ENCODE measurements at regions not wholly inside any gene's neighbourhood (a gene's known extent, or its start where the extent isn't known, plus 50 kb on each side); places are given as distances from the start of the nearest gene placed in this dataset.
"Not testable (repeated sequence)": the region's sequence is repeated elsewhere in the genome, so short reads cannot be mapped to it uniquely, and the experiment has no call there.

- DNase-seq, result no peak
Measured at GRCh38 chr1:219345953-219346352, 172.3 kb downstream of the LYPLAL1 start.

DNA sequence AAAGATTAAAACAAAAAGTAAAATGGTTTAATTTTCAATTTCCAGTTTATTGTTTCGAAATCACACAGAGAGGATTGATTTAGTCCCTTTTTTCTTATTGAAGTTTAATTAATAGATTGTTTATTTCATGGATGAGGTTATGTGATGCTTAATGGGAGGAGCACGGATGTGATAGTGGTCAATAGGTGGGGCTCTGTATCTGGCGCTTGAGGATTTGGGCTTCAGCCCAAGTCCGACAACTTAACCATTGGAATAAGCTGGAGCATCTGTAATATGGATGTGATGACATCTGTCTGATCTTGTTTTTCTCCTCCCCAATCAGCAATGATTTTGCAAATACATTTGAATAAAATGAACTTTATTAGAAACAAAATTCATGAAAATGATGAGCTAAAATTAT, 169.2 kb downstream of the LYPLAL1 start:
- DNase-seq, result no peak

- DNase-seq, result no peak
Measured at GRCh38 chr1:219340796-219341195, 167.1 kb downstream of the LYPLAL1 start.

- DNase-seq, result no peak
Measured at GRCh38 chr1:219339466-219339865, 165.8 kb downstream of the LYPLAL1 start.

- DNase-seq, result no peak
Measured at GRCh38 chr1:219337588-219337987, 163.9 kb downstream of the LYPLAL1 start.

DNA sequence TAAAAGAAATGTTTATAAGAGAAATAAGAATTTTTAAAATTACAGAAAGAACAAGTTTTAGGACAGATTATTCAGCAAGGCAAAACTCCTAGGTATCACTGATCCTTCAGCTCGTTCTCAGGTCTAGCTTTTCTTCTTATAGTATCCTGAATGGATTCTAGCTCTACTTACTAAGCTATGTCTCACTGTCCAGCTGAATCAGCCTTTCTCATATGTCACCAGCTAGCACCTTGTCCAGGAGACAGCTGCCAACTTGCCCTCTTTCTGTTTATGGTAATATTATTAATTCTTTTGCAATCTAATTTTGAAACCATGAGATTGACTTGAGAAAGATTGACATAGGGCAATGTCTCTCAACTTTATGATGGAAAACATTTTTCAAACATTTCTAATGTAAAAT, 159.9 kb downstream of the LYPLAL1 start:
- DNase-seq, result no peak

DNA sequence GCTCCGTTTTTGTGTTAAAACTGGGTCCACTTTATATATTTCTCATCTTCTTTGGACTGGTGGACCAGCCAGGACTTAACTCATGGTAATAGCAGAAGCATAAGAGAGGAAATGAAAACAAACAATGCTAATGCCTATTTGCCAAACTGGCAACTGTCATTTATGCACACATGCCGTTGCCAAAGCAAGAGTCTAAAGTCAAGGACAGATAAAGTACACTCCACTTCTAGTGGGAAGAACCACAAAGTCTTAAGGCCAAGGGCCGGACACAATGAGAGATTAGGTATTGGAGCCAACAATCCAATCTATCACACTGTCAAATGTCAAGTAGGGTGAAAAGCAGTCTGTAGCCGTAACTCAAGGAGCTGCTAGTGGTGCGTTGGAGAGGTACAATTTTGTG, 157.7 kb downstream of the LYPLAL1 start:
- no peak for DNase-seq

DNA sequence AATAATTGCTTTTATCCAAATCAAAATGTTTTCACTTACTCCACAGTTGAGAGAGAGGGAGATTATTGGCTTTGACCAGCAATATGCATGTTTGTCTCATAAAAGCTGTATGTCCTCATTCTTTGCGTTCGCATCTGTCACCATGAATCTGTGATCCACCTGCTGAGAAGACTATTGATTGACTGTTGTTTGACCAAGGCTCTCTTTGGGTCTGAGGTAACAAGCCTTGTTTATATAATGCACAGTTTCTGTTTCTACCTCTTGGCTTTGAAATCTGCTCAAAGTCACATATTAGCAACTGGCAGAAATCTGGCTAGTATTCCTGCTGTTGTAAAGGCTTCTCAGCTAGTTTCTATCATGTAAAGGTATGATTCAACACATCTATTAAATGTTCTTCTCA, 157.0 kb downstream of the LYPLAL1 start:
- no peak for DNase-seq

GRCh38 chr1:219330001-219330400, 156.3 kb downstream of the LYPLAL1 start:
- no peak for DNase-seq

DNA sequence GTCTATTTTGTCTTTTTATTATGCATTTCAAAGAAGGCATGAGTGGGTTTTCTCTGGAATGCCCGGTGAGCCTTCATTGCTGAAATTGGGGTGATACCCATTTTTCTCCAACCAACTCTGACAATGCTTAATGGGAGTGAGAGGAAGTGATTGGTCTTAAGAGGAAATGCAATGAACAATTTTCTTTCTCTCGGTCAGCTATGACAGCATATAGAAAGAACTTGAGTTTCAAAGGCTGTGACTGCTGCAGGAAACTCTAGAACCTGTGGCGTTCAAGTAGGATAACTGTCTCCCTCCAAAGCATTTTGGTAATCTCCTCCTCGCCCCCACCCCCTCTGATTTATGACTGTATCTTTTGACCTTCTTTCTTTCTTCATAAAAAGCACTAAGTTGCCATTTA, 155.9 kb downstream of the LYPLAL1 start:
- DNase-seq, result no peak

GRCh38 chr1:219326843-219327242, 153.2 kb downstream of the LYPLAL1 start:
- no peak for DNase-seq

DNA sequence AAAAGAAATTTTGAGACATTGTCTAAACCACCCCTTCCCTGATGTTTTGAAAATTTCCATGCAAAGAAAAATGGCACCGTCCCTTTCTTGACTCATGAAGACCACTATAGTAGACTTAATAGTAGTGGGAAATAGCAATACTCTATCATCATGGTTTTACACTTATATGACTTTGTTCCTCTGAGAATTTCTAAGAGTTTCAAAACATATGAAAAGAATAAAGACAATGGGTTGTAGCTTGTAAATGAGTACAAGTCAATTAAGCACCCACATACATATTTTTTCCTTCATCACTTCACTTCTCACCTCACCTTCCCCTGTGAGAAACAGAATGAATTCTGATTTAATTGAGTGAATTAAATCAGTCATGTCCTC, 151.7 kb downstream of the LYPLAL1 start:
- DNase-seq, result peak; percentile 5

GRCh38 chr1:219324629-219325367, 151.1 kb downstream of the LYPLAL1 start:
- peak; percentile 86 for DNase-seq

- no peak for DNase-seq
Measured at GRCh38 chr1:219324171-219324570, 150.5 kb downstream of the LYPLAL1 start.

DNA sequence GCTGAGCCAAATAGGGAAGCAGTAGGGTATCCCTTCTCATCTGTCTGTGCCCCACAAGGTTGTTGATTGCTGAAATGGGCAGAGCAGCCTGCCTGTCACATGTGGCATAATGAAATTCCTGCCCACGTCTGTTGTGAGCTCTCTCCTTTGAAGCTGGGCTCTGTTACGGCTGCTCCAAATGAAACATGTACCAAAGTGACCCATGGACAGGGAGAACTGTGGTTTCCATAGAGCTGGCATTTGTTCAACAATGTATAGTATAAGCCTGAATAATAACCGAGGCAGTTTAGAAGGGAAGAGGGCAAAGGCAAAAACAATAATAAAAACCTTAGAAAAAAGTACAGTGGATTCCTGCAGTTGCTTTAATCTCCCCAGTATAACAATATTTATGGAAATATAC, 149.7 kb downstream of the LYPLAL1 start:
- no peak for DNase-seq

DNA sequence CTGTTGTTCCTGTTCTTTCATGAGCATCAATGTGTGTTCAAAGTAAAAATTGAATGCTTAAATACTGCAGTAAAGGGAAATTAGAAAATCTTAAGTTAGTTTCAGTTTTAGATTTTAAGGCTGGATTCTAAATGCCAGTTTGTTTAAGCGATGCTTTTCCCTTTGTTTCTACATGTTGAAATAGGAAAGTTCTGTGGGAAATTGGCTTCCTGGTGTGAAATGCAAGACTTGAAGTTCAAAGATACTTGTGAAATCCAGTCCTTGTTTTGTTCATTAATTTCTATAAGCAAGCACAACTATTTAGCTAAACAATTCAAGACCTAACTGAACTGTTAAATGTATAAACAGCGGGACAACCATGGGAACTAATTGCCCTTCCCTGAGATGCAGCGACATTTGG, 149.1 kb downstream of the LYPLAL1 start:
- DNase-seq, result no peak

GRCh38 chr1:219320563-219320962, 146.9 kb downstream of the LYPLAL1 start:
- DNase-seq, result not testable (repeated sequence)

GRCh38 chr1:219318826-219319225, 145.1 kb downstream of the LYPLAL1 start:
- DNase-seq, result no peak

- no peak for DNase-seq
Measured at GRCh38 chr1:219317762-219318353, 144.2 kb downstream of the LYPLAL1 start.

- no peak for DNase-seq
Measured at GRCh38 chr1:219316066-219316465, 142.4 kb downstream of the LYPLAL1 start.

- DNase-seq, result no peak
Measured at GRCh38 chr1:219313961-219314360, 140.3 kb downstream of the LYPLAL1 start.

- no peak for DNase-seq
Measured at GRCh38 chr1:219312967-219313366, 139.3 kb downstream of the LYPLAL1 start.

DNA sequence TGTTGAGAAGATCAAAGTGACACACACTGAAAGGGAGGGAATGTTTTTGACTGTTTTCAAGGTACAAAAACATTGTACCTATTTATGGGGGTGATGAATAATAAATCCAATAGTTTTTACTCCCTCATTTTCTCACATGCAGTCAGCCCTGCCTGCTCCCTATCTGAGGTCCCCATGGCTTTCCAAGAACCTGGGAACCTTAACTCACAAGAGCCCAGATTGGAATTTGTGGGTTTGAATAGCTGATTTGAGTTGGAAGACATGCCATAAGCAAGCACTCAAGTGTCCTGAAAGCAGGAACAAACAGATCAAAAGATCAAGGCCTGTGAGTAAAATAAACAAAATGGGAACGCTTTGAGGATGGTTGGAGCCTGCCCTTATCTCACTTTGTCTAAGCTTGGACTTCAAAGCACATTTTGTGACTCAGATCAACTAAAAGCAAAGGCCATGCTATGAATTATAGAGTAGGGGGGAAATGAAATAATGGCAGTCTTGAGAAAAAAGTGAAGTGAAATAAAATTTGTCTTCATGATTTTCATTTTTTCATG, 136.6 kb downstream of the LYPLAL1 start:
- no peak for DNase-seq

- DNase-seq, result no peak
Measured at GRCh38 chr1:219308367-219308766, 134.7 kb downstream of the LYPLAL1 start.

All from activated CD4-positive, alpha-beta T cell treated with anti-CD3 and anti-CD28 coated beads, Interleukin-10, Interleukin-2, amounts not matched to agents 100 ng/mL and 50 ng/mL, durations not matched to agents 16 hours and 8 hours (primary cell).